ENCODE measurements at regions not wholly inside any gene's neighbourhood (a gene's known extent, or its start where the extent isn't known, plus 50 kb on each side); places are given as distances from the start of the nearest gene placed in this dataset.

DNA sequence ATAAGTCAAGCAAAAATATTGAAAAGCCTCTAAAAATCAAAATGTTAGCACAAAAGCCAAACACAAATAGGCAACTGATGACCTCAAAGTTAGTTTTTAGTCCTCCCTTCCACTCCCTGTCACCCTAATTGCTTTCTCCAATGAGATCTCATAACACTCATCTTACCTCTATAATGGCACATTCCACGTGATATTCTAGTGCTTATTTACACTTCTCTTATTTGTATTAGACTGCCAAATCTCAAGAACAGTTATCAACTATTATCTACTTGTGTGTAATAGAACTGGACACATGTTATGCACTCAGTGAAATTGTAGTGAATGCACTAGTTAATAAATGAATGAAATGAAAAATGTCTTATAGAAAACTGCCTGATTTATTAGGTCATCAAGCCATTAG, 55.5 kb upstream of the AVPR1A start:
- DNase-seq (ENCODE audit: low read depth): no peak
- TF ChIP-seq, protein P1, sequence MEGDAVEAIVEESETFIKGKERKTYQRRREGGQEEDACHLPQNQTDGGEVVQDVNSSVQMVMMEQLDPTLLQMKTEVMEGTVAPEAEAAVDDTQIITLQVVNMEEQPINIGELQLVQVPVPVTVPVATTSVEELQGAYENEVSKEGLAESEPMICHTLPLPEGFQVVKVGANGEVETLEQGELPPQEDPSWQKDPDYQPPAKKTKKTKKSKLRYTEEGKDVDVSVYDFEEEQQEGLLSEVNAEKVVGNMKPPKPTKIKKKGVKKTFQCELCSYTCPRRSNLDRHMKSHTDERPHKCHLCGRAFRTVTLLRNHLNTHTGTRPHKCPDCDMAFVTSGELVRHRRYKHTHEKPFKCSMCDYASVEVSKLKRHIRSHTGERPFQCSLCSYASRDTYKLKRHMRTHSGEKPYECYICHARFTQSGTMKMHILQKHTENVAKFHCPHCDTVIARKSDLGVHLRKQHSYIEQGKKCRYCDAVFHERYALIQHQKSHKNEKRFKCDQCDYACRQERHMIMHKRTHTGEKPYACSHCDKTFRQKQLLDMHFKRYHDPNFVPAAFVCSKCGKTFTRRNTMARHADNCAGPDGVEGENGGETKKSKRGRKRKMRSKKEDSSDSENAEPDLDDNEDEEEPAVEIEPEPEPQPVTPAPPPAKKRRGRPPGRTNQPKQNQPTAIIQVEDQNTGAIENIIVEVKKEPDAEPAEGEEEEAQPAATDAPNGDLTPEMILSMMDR (conservative IDR thresholded peaks at IDR 0.05; ENCODE audit: low read depth, low read length): no peak

More for the DNA sequence above, 55.5 kb upstream of the AVPR1A start:
- H3K4me3 ChIP-seq (ENCODE audit: low read depth, low read length): no peak overlapping the region

All from epithelial cell of proximal tubule (primary cell).